NCI-H187 treated with DMSO at 0.1 percent for 48 hours (cell line): ENCODE measurements at regions not wholly inside any gene's neighbourhood (a gene's known extent, or its start where the extent isn't known, plus 50 kb on each side); places are given as distances from the start of the nearest gene placed in this dataset.
"Not testable (repeated sequence)": the region's sequence is repeated elsewhere in the genome, so short reads cannot be mapped to it uniquely, and the experiment has no call there.

Source experiments
- DNase-seq: peaks from one replicate; lab custom pipeline; 2025; lab: John Stamatoyannopoulos, UW

- DNase-seq = no peak
Observed at GRCh38 chr13:112263152-112263551, 113.0 kb upstream of the SPACA7 start.

DNA sequence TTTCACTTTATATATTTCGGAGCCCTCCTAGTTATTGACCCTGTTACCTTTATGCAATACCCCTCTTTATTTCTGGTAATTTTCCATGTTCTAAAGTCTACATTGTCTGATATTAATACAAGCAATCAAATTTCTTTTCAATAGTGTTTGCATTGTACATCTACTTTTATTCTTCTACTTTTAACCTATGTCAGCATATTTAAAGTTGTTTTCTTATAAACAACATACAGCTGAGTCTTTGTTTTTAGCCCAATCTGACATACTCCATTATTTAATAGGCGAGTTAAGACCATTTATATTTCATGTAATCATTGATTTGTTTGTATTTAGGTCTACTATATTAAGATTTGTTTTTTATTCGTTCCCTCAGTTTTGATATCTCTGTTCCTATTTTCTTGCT is 108.5 kb upstream of the SPACA7 start:
- DNase-seq = no peak

GRCh38 chr13:112270951-112271350 is 105.2 kb upstream of the SPACA7 start:
- no peak for DNase-seq

- not testable (repeated sequence) for DNase-seq
Observed at GRCh38 chr13:112286733-112287132, 89.4 kb upstream of the SPACA7 start.

GRCh38 chr13:112320303-112320702 is 55.9 kb upstream of the SPACA7 start:
- DNase-seq = no peak

DNA sequence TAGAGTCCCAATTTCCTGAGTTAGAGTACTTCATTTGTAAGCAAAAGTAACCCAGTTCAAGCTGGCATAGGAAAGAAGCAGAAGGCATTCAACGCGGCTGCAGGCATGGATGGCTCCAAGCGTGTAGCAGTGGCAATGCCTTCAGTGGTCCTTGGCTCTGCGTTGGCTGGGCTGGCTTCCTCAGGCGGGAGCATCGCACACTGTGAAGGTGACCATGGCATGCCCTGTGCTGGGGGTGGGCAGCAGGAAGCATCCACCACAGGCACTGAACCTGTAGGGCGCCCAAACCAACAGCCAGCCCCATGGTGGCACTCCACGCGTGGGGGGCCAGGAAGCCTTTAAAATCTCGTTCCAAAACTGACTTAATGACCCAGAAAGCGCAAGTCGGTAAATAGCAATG is 53.6 kb upstream of the SPACA7 start:
- no peak for DNase-seq

DNA sequence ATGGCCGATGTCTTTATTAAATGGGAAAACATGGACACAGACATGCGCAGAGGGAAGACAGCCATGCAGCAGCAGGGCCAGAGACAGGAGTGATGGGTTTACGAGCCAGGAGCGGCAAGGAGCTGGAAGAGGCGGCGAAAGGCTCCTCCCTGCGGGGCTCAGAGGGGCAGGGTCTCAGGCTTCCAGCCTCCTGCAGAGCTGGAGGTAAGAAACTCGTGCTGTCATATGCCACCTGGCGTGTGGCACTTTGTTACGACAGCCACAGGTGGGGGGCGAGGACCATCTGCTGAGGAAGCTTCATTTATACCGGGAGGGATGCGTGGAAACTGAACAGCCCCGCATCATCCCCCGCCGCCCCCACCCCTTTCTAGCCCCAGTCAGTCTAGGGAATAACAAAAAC is 52.0 kb upstream of the SPACA7 start:
- DNase-seq = no peak

- DNase-seq = no peak
Observed at GRCh38 chr13:112325142-112325808, 50.9 kb upstream of the SPACA7 start.

GRCh38 chr13:112325920-112326645 is 50.1 kb upstream of the SPACA7 start:
- no peak for DNase-seq
